ENCODE measurements at regions not wholly inside any gene's neighbourhood (a gene's known extent, or its start where the extent isn't known, plus 50 kb on each side); places are given as distances from the start of the nearest gene placed in this dataset.

DNA sequence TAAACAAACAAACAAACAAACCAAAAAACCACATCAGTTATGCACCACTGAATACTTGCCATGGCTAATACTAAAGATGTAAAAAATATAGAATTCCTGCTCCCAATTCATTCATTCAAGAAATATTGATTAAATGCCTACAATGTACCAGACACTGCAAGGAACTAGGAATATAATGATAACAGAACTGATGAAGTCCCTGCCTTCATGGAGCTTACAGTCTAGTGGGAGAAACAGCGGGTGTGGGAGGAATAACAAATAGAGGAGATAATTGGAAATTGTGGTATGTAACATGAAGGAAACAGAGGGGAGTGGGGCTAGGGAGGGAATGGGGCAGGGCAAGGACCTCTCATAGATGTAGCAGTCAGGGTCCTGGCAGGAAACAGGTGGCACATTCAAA lies 58.6 kb upstream of the NBL1 start:
- TF ChIP-seq, protein P1, sequence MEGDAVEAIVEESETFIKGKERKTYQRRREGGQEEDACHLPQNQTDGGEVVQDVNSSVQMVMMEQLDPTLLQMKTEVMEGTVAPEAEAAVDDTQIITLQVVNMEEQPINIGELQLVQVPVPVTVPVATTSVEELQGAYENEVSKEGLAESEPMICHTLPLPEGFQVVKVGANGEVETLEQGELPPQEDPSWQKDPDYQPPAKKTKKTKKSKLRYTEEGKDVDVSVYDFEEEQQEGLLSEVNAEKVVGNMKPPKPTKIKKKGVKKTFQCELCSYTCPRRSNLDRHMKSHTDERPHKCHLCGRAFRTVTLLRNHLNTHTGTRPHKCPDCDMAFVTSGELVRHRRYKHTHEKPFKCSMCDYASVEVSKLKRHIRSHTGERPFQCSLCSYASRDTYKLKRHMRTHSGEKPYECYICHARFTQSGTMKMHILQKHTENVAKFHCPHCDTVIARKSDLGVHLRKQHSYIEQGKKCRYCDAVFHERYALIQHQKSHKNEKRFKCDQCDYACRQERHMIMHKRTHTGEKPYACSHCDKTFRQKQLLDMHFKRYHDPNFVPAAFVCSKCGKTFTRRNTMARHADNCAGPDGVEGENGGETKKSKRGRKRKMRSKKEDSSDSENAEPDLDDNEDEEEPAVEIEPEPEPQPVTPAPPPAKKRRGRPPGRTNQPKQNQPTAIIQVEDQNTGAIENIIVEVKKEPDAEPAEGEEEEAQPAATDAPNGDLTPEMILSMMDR (IDR thresholded peaks at IDR 0.05; ENCODE audit: borderline replicate concordance, extremely low read depth, low read length, poor library complexity, severe bottlenecking), result no peak
- no peak for TF ChIP-seq EZH2 (IDR thresholded peaks at IDR 0.05; ENCODE audit: borderline replicate concordance, low read depth, low read length, severe bottlenecking)
